ENCODE measurements at regions not wholly inside any gene's neighbourhood (a gene's known extent, or its start where the extent isn't known, plus 50 kb on each side); places are given as distances from the start of the nearest gene placed in this dataset.

DNA sequence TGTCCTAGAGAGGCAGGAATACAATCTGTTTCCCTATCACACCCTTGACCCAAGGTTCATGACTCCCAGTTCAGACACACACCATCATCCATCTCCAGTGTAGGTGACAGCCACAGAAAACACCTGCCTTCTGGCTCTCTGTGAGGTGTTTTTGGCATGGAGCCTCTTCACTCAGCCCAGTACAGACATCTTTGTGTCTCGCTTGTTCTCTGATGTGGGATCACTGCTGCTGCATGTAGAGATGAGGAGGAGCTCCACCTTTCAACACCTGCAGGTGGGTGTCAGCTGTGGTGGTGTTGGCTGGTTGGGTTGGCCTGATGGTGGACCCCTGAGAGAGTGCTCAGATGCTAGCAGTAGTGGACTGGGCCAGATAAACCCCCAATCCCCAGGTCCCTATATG, 916.7 kb upstream of the B3GALT2 start:
- no peak overlapping the region for H3K27ac Mint-ChIP-seq
- peaks cover 3% of the 10 kb centered on the region for H3K4me1 Mint-ChIP-seq (ENCODE audit: low read depth)
- H3K36me3 Mint-ChIP-seq (ENCODE audit: low read depth) = no peaks in the 10 kb centered on the region
- no peaks in the 10 kb centered on the region for H3K27me3 Mint-ChIP-seq (ENCODE audit: low read depth)
- H3K9me3 Mint-ChIP-seq = no peaks in the 10 kb centered on the region
- no peak overlapping the region for H3K4me3 Mint-ChIP-seq

DNA sequence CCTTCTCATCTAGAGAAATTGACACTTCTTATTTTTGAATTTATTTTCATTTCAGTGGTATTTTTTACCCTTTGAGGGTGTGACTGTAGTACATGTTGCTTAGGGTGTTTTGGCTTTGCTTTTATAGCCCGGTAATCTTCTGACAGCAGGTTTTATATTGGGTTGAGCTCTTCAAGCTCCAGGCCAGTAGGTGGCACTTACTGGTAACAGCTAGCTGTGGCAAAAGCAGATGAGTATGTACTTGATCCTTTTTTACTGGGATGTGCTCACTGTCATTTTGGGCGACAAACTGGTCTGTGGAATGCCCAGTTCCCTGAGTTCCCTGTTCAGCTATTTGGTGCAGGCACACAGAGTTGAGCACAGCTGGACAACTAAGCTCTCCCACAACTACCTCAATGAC, 916.2 kb upstream of the B3GALT2 start:
- H3K27ac Mint-ChIP-seq = no peak overlapping the region
- no peak overlapping the region for H3K4me3 Mint-ChIP-seq
- no peaks in the 10 kb centered on the region for H3K36me3 Mint-ChIP-seq (ENCODE audit: low read depth)
- H3K4me1 Mint-ChIP-seq (ENCODE audit: low read depth) = peaks cover 3% of the 10 kb centered on the region
- H3K27me3 Mint-ChIP-seq (ENCODE audit: low read depth) = peaks cover 3% of the 10 kb centered on the region
- no peaks in the 10 kb centered on the region for H3K9me3 Mint-ChIP-seq

DNA sequence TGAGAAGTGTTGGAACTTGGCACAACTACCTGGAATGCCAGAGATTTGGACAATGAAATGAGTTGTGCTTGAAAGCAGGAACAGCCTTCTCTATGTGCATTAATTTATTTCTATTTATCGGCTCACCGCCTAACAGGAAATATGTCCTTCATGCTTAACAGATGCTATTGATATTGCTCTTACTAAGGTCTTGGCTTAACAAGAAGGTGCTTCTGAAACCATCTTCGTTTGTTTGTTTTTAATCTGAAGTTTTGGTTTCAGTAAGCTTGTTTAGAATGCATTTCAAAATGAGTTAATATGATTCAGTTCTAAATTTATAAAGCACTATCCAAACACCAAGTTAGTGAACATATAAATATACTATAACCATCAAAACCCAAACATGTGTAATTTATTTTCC, 898.3 kb upstream of the B3GALT2 start:
- Mint-ChIP-seq H3K36me3 (ENCODE audit: low read depth) (no peaks in the 10 kb centered on the region), H3K4me1 (ENCODE audit: low read depth) (peaks cover 1% of the 10 kb centered on the region), H3K27ac (no peak overlapping the region), H3K27me3 (ENCODE audit: low read depth) (peaks cover 3% of the 10 kb centered on the region), H3K9me3 (no peaks in the 10 kb centered on the region), H3K4me3 (no peak overlapping the region)

DNA sequence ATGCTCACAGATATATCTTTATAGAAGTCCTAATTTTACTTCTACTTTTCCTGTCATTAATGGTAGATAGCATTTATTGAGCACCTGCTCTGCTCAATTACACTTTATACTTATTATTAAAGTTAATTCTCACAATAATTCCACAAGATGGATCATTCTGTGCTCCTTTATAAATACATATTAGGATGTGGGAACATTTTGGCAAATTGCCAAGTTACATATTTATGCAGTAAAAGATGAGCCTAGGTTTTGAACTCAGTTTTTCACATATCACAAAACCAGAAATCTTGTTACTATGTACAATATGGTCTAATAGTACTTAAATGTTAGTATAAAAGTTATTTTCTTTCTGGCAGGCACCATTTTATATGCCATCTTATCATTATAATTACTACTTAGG, 895.0 kb upstream of the B3GALT2 start:
- Mint-ChIP-seq H3K4me1 (ENCODE audit: low read depth) (peaks cover 1% of the 10 kb centered on the region), H3K4me3 (no peak overlapping the region), H3K27ac (no peak overlapping the region), H3K9me3 (no peaks in the 10 kb centered on the region), H3K36me3 (ENCODE audit: low read depth) (no peaks in the 10 kb centered on the region), H3K27me3 (ENCODE audit: low read depth) (peaks cover 3% of the 10 kb centered on the region)

DNA sequence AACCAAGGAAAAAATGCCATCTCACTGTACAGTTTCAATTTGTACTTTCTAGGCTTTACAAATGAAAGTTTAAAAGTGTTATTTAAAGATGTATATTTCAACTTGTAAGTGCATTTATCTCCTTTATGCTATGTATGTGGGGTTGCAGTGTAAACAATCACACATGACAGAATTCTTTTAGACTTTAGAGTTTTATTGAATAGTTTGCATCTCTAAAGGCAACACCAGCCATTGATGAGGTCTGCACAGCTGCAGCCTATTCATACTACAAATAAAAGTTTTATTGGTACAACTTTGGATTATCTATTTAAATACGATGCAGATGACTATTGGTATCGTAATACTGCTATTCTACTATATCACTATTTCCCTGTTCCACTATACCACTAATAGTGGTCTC, 894.4 kb upstream of the B3GALT2 start:
- Mint-ChIP-seq H3K36me3 (ENCODE audit: low read depth) (no peaks in the 10 kb centered on the region), H3K9me3 (no peaks in the 10 kb centered on the region), H3K4me1 (ENCODE audit: low read depth) (peaks cover 1% of the 10 kb centered on the region), H3K27me3 (ENCODE audit: low read depth) (peaks cover 3% of the 10 kb centered on the region), H3K4me3 (no peak overlapping the region), H3K27ac (no peak overlapping the region)

- H3K27ac Mint-ChIP-seq = no peak overlapping the region
- no peaks in the 10 kb centered on the region for H3K9me3 Mint-ChIP-seq
- no peak overlapping the region for H3K4me3 Mint-ChIP-seq
- H3K36me3 Mint-ChIP-seq (ENCODE audit: low read depth) = no peaks in the 10 kb centered on the region
- peaks cover 3% of the 10 kb centered on the region for H3K27me3 Mint-ChIP-seq (ENCODE audit: low read depth)
- no peaks in the 10 kb centered on the region for H3K4me1 Mint-ChIP-seq (ENCODE audit: low read depth)
Measured at GRCh38 chr1:194078765-194079164, 892.4 kb upstream of the B3GALT2 start.

DNA sequence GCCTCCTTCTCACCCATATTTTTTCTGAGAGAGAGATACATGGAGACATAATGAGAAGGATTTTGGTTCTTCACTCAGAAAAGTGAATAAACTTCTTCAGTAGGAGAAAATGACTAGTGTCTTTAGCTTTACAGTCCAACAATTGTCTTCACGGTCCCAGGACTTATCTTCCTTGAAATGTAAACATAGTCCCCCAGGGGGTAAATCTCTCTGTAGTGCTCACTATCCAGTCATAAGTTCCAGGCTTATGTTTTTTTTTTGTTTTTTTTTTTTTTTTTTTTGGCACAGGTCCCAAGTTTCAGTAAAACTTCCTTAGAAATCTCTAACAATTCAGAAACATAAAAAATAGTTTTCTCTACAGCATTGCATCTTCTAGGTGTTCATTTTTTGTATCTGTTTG, 890.2 kb upstream of the B3GALT2 start:
- Mint-ChIP-seq H3K27me3 (ENCODE audit: low read depth) (no peaks in the 10 kb centered on the region), H3K4me1 (ENCODE audit: low read depth) (no peaks in the 10 kb centered on the region), H3K4me3 (no peak overlapping the region), H3K9me3 (no peaks in the 10 kb centered on the region), H3K27ac (no peak overlapping the region), H3K36me3 (ENCODE audit: low read depth) (no peaks in the 10 kb centered on the region)

DNA sequence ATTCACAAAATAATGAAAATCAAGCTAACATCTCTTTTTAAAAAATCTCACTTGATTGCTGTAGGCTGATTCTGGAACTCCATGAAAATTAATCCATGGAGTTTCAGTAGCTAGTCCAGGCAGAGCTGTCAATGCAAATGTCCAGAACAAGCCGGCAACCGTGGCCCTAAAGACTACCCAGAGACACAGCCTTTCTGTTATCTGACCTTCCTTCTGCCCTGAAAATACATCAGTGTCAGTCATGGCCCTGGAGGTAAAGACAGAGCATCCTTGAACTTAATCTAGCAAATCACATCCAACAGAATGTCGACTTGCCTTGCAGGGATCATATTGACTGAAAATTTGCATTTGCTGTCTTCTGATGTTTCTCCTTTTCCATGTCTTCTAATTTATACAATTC, 887.4 kb upstream of the B3GALT2 start:
- H3K27me3 Mint-ChIP-seq (ENCODE audit: low read depth) = no peaks in the 10 kb centered on the region
- no peaks in the 10 kb centered on the region for H3K36me3 Mint-ChIP-seq (ENCODE audit: low read depth)
- no peak overlapping the region for H3K4me3 Mint-ChIP-seq
- no peak overlapping the region for H3K27ac Mint-ChIP-seq
- H3K4me1 Mint-ChIP-seq (ENCODE audit: low read depth) = no peaks in the 10 kb centered on the region
- no peaks in the 10 kb centered on the region for H3K9me3 Mint-ChIP-seq

DNA sequence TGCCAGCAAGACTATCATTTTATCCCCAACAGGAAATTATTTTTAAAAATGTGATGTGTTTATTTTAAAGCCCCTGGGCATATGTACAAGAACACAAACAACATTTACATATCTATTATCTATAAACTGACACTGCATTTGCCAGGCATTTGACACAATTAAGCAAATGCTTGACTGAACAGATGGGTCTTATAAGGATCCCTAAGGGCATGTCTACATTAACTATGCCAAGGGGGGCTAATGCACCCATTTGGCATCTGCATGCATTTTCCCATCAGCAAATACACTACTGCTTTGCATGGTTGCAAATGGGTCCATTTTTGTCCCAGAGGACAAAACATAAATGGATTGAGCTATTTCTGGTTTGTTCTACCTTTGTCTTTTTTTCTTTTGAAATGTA, 884.8 kb upstream of the B3GALT2 start:
- no peaks in the 10 kb centered on the region for H3K4me1 Mint-ChIP-seq (ENCODE audit: low read depth)

DNA sequence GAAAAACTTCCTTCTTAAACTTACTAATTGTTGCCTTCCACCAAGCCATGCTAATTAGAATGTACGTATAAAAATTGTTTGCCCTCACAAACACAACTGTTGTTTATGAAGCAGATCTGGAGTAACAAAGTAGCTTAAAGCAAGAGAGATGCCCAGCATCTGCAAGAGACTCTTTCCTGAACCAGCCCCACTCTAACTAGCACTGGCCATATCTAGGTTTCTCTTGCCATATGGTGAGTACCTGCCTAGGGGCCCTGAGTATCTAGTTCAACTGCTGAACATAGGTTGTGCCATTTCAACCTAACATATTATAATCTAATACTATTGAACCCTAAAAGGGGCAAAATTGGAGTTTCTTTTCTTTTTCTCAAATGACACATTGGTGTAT, 883.4 kb upstream of the B3GALT2 start:
- no peaks in the 10 kb centered on the region for H3K9me3 Mint-ChIP-seq
- H3K27ac Mint-ChIP-seq = no peak overlapping the region
- no peaks in the 10 kb centered on the region for H3K36me3 Mint-ChIP-seq (ENCODE audit: low read depth)
- no peak overlapping the region for H3K4me3 Mint-ChIP-seq
- no peaks in the 10 kb centered on the region for H3K27me3 Mint-ChIP-seq (ENCODE audit: low read depth)
- H3K4me1 Mint-ChIP-seq (ENCODE audit: low read depth) = no peaks in the 10 kb centered on the region

More for the DNA sequence above, 884.8 kb upstream of the B3GALT2 start:
- H3K27me3 Mint-ChIP-seq (ENCODE audit: low read depth) = no peaks in the 10 kb centered on the region
- no peaks in the 10 kb centered on the region for H3K9me3 Mint-ChIP-seq
- H3K36me3 Mint-ChIP-seq (ENCODE audit: low read depth) = no peaks in the 10 kb centered on the region
- H3K4me3 Mint-ChIP-seq = no peak overlapping the region
- no peak overlapping the region for H3K27ac Mint-ChIP-seq

- Mint-ChIP-seq H3K4me3 (no peak overlapping the region), H3K4me1 (ENCODE audit: low read depth) (no peaks in the 10 kb centered on the region), H3K27ac (no peak overlapping the region), H3K36me3 (ENCODE audit: low read depth) (no peaks in the 10 kb centered on the region), H3K9me3 (no peaks in the 10 kb centered on the region), H3K27me3 (ENCODE audit: low read depth) (no peaks in the 10 kb centered on the region)
Measured at GRCh38 chr1:194069168-194069830, 882.9 kb upstream of the B3GALT2 start.

- Mint-ChIP-seq H3K36me3 (ENCODE audit: low read depth) (peaks cover 2% of the 10 kb centered on the region), H3K4me1 (ENCODE audit: low read depth) (no peaks in the 10 kb centered on the region), H3K27ac (no peak overlapping the region), H3K9me3 (no peaks in the 10 kb centered on the region), H3K27me3 (ENCODE audit: low read depth) (no peaks in the 10 kb centered on the region), H3K4me3 (no peak overlapping the region)
Measured at GRCh38 chr1:194068446-194069167, 882.2 kb upstream of the B3GALT2 start.

- H3K4me1 Mint-ChIP-seq (ENCODE audit: low read depth) = no peaks in the 10 kb centered on the region
- no peak overlapping the region for H3K4me3 Mint-ChIP-seq
- H3K36me3 Mint-ChIP-seq (ENCODE audit: low read depth) = peaks cover 2% of the 10 kb centered on the region
- no peaks in the 10 kb centered on the region for H3K27me3 Mint-ChIP-seq (ENCODE audit: low read depth)
- no peaks in the 10 kb centered on the region for H3K9me3 Mint-ChIP-seq
- H3K27ac Mint-ChIP-seq = no peak overlapping the region
Measured at GRCh38 chr1:194067772-194068171, 881.4 kb upstream of the B3GALT2 start.

GRCh38 chr1:194062962-194063361, 876.5 kb upstream of the B3GALT2 start:
- H3K4me3 Mint-ChIP-seq = no peak overlapping the region
- H3K36me3 Mint-ChIP-seq (ENCODE audit: low read depth) = peaks cover 22% of the 10 kb centered on the region
- H3K27ac Mint-ChIP-seq = no peak overlapping the region
- H3K9me3 Mint-ChIP-seq = peaks cover 12% of the 10 kb centered on the region
- H3K27me3 Mint-ChIP-seq (ENCODE audit: low read depth) = no peaks in the 10 kb centered on the region
- H3K4me1 Mint-ChIP-seq (ENCODE audit: low read depth) = peaks cover 18% of the 10 kb centered on the region

DNA sequence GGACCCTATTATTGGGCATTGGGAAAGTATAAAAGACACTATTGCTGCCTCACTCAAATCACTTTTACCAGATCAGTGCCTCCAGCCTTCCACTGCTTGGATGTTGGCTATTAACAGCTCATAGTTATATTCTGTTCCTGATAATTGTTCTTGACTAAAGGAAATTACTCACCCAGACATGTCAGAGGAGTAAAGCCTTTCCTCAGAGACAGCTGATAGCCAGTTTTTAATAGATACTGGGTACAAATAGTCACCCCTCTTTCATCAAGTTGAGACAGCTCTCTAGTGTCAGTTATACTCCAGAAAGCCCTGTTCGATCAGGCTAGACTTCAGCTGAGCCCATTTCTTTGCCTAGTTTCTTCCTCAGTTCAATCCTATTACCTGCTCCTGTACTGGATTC, 876.1 kb upstream of the B3GALT2 start:
- Mint-ChIP-seq H3K36me3 (ENCODE audit: low read depth) (peaks cover 22% of the 10 kb centered on the region), H3K27me3 (ENCODE audit: low read depth) (no peaks in the 10 kb centered on the region), H3K27ac (no peak overlapping the region), H3K4me3 (no peak overlapping the region), H3K4me1 (ENCODE audit: low read depth) (peaks cover 18% of the 10 kb centered on the region), H3K9me3 (peaks cover 13% of the 10 kb centered on the region)
